Right atrium auricular region (tissue), 2 donors: ENCODE measurements at regions not wholly inside any gene's neighbourhood (a gene's known extent, or its start where the extent isn't known, plus 50 kb on each side); places are given as distances from the start of the nearest gene placed in this dataset.
A peak's percentile ranks its signal among the peaks of the same experiment; 100 is the strongest.

Experiments
- DNase-seq: peaks from one replicate; pipeline ENCODE4 v3.0.0-alpha.2; 2019; ENCODE audit warnings: low spot score
- H3K27ac ChIP-seq, 2 donors: fragments of 200-600 bp; sonication (generic); 1 replicate in 1 of 2; 2 replicates in 1 of 2; pipeline ENCODE4 v1.5.1; 2016 to 2019
- H3K27me3 ChIP-seq, 2 donors: fragments of 200-600 bp; sonication (generic); one replicate each; pipeline versions ENCODE4 v1.5.1 to v1.6.0; 2017 to 2019
- H3K36me3 ChIP-seq: fragments of 200-600 bp; sonication (generic); one replicate; pipeline ENCODE4 v1.5.1; 2016
- H3K4me1 ChIP-seq, 2 donors: fragments of 200-600 bp; sonication (generic); one replicate each; pipeline versions ENCODE4 v1.5.1 to v1.6.0; 2017 to 2019
- H3K4me3 ChIP-seq, 2 donors: fragments of 200-600 bp; sonication (generic); 1 replicate in 1 of 2; 2 replicates in 1 of 2; pipeline ENCODE4 v1.5.1; 2017 to 2019; ENCODE audit warnings: mild to moderate bottlenecking in 1 of 2, moderate library complexity in 1 of 2
- H3K9me3 ChIP-seq, 2 donors: fragments of 200-600 bp; sonication (generic); one replicate each; pipeline ENCODE4 v1.5.1; 2019
- TF ChIP-seq, protein P1 (sequence below), 2 donors: fragments of 200-600 bp; sonication (generic); IDR thresholded peaks; one replicate each; pipeline ENCODE4 v1.5.1; 2019; ENCODE audit warnings: antibody characterized with exemption in 2 of 2

DNA sequence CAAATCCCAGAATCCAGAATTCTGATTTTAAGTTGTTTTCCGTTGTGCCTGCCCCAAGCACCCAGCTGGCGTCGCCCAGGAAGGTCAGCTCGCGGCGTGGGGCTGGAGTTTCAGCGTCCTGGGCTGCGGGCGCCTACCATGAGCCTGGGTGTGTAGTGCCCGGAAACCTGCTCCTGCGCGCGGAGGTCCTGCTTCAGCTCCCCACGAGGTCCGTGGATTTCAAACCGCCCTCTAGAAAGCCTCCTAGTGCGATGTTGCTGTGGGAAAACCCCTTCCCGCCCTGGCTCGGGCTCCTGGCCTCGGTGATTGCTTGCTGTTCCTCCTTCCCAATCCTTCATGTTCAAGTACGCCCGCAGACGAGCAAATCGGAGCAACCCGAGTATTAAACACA, 51.3 kb upstream of the NRN1 start:
- Histone ChIP-seq H3K4me3 (no peak overlapping the region), H3K36me3 (no peaks in the 10 kb centered on the region), H3K9me3 (peaks cover 5 to 11% of the 10 kb centered on the region in 2 donors), H3K27me3 (no peaks in the 10 kb centered on the region), H3K27ac (no peak overlapping the region), H3K4me1 (no peaks in the 10 kb centered on the region)
- DNase-seq = no peak
- TF ChIP-seq, protein P1, sequence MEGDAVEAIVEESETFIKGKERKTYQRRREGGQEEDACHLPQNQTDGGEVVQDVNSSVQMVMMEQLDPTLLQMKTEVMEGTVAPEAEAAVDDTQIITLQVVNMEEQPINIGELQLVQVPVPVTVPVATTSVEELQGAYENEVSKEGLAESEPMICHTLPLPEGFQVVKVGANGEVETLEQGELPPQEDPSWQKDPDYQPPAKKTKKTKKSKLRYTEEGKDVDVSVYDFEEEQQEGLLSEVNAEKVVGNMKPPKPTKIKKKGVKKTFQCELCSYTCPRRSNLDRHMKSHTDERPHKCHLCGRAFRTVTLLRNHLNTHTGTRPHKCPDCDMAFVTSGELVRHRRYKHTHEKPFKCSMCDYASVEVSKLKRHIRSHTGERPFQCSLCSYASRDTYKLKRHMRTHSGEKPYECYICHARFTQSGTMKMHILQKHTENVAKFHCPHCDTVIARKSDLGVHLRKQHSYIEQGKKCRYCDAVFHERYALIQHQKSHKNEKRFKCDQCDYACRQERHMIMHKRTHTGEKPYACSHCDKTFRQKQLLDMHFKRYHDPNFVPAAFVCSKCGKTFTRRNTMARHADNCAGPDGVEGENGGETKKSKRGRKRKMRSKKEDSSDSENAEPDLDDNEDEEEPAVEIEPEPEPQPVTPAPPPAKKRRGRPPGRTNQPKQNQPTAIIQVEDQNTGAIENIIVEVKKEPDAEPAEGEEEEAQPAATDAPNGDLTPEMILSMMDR (IDR thresholded peaks at IDR 0.05) = no peak

DNA sequence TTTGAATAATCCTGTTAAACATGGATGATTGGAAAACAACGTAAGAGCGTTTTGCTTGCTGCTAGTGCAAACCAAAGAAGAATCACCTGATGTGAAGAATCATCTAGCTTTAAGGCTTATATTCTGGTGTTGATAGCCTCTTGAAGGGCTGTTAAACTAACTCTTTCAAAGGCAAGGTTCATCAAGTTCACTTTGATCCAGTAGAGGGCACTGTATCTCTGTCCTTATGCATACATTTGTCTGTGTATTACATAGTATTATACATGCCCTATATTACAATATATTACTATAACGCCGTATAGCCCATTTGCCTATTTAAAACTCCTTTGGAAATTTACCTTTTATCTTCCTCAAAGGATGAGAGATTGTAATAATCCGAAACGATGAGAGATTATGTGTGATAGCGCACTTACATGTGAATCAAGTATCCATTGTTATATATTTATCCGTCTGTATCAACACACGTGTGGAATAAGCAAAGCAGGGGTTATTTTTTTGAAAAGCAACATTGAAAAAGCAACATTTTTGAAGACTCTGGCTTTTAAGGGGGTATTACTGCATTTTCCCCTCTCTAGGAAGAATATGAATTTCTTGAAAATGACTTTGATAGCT, 50.8 kb upstream of the NRN1 start:
- H3K27me3 ChIP-seq = no peaks in the 10 kb centered on the region
- no peaks in the 10 kb centered on the region for H3K4me1 ChIP-seq
- DNase-seq = no peak
- no peak overlapping the region for H3K27ac ChIP-seq
- no peaks in the 10 kb centered on the region for H3K36me3 ChIP-seq
- peaks cover 4 to 10% of the 10 kb centered on the region in 2 donors for H3K9me3 ChIP-seq
- TF ChIP-seq, protein P1 (IDR thresholded peaks at IDR 0.05) = peak in 1 of 2 donors; percentile 70
- no peak overlapping the region for H3K4me3 ChIP-seq
